SU-DHL-6 (cell line): ENCODE measurements at regions not wholly inside any gene's neighbourhood (a gene's known extent, or its start where the extent isn't known, plus 50 kb on each side); places are given as distances from the start of the nearest gene placed in this dataset.

Source experiments
- H2AFZ ChIP-seq: fragments of 200-600 bp; sonication (generic); 2 replicates; pipeline ENCODE4 v1.6.1; 2014; ENCODE audit warnings: low read depth, mild to moderate bottlenecking, moderate library complexity, mixed read lengths, antibody characterized with exemption, low read length; ENCODE audit not compliant: severe bottlenecking
- H3F3A ChIP-seq: fragments of 200-600 bp; shearing (Covaris generic); 2 replicates; pipeline ENCODE4 v1.6.0; 2016; ENCODE audit warnings: antibody characterized with exemption, mild to moderate bottlenecking; ENCODE audit not compliant: insufficient read depth
- H3K27ac ChIP-seq: fragments of 200-600 bp; sonication (generic); 2 replicates; pipeline ENCODE4 v1.5.1; 2016; ENCODE audit warnings: low read depth, mild to moderate bottlenecking, low read length, moderate library complexity, mixed read lengths
- H3K27me3 ChIP-seq: fragments of 200-600 bp; sonication (generic), shearing (Covaris generic); 2 replicates; pipeline ENCODE4 v1.6.0; 2014; ENCODE audit warnings: mild to moderate bottlenecking, low read length
- H3K36me3 ChIP-seq: fragments of 200-600 bp; sonication (generic); 2 replicates; pipeline ENCODE4 v1.6.1; 2014; ENCODE audit warnings: mild to moderate bottlenecking, low read length, mixed read lengths
- H3K4me2 ChIP-seq: fragments of 300-600, 200-600 bp; shearing (Covaris generic), sonication (generic); 2 replicates; pipeline ENCODE4 v1.6.0; 2014; ENCODE audit warnings: low read length, low read depth, mild to moderate bottlenecking; ENCODE audit not compliant: poor library complexity, severe bottlenecking
- H3K4me3 ChIP-seq: fragments of 200-600 bp; sonication (generic); 2 replicates; pipeline ENCODE4 v1.5.1; 2014; ENCODE audit warnings: antibody characterized with exemption, low read length, mild to moderate bottlenecking, mixed read lengths; ENCODE audit not compliant: insufficient read depth, poor library complexity, severe bottlenecking
- H3K79me2 ChIP-seq: fragments of 200-600 bp; sonication (generic); 2 replicates; pipeline ENCODE4 v1.6.1; 2014; ENCODE audit warnings: mild to moderate bottlenecking, low read length, moderate library complexity; ENCODE audit not compliant: insufficient read depth
- H3K9ac ChIP-seq: fragments of 200-600 bp; sonication (generic); 2 replicates; pipeline ENCODE4 v1.7.0; 2014; ENCODE audit warnings: mild to moderate bottlenecking, low read length
- H3K9me2 ChIP-seq: fragments of 200-600 bp; sonication (generic); replicated peaks from 2 replicates; pipeline ENCODE4 v1.6.1; 2014; ENCODE audit warnings: low read length; ENCODE audit not compliant: insufficient read depth
- H3K9me3 ChIP-seq: fragments of 200-600 bp; sonication (generic); 2 replicates; pipeline ENCODE4 v1.6.1; 2014; ENCODE audit warnings: low read length, mixed read lengths; ENCODE audit not compliant: insufficient read depth
- H4K20me1 ChIP-seq: fragments of 200-600 bp; sonication (generic); 2 replicates; pipeline ENCODE4 v1.6.1; 2014; ENCODE audit warnings: low read depth, mild to moderate bottlenecking, antibody characterized with exemption, low read length, moderate library complexity, mixed read lengths
- EZH2phosphoT487 ChIP-seq: fragments of 200-600 bp; sonication (generic), shearing (Covaris generic); conservative IDR thresholded peaks from 2 replicates; pipeline ENCODE4 v1.6.1; 2018; ENCODE audit warnings: mild to moderate bottlenecking, antibody characterized with exemption, low read length, moderate library complexity, mixed read lengths
- TF ChIP-seq, protein P1 (sequence below): fragments of 200-600 bp; sonication (generic); IDR thresholded peaks from one replicate; pipeline ENCODE4 v1.5.1; 2017; ENCODE audit warnings: antibody characterized with exemption, mild to moderate bottlenecking, low read length, moderate library complexity; ENCODE audit not compliant: insufficient read depth, poor library complexity, severe bottlenecking

GRCh38 chr15:62927196-62927595, 115.4 kb upstream of the TPM1 start:
- Histone ChIP-seq H3K9me3 (no peaks in the 10 kb centered on the region), H3K27me3 (no peaks in the 10 kb centered on the region), H4K20me1 (no peaks in the 10 kb centered on the region), H3K4me3 (no peak overlapping the region), H3K9me2 (no peaks in the 10 kb centered on the region), H3F3A (no peaks in the 10 kb centered on the region), H2AFZ (no peak overlapping the region), H3K79me2 (no peaks in the 10 kb centered on the region), H3K4me2 (no peak overlapping the region), H3K9ac (no peak overlapping the region), H3K27ac (no peak overlapping the region), H3K36me3 (no peaks in the 10 kb centered on the region)
- TF ChIP-seq EZH2phosphoT487, result no peak
- TF ChIP-seq, protein P1, sequence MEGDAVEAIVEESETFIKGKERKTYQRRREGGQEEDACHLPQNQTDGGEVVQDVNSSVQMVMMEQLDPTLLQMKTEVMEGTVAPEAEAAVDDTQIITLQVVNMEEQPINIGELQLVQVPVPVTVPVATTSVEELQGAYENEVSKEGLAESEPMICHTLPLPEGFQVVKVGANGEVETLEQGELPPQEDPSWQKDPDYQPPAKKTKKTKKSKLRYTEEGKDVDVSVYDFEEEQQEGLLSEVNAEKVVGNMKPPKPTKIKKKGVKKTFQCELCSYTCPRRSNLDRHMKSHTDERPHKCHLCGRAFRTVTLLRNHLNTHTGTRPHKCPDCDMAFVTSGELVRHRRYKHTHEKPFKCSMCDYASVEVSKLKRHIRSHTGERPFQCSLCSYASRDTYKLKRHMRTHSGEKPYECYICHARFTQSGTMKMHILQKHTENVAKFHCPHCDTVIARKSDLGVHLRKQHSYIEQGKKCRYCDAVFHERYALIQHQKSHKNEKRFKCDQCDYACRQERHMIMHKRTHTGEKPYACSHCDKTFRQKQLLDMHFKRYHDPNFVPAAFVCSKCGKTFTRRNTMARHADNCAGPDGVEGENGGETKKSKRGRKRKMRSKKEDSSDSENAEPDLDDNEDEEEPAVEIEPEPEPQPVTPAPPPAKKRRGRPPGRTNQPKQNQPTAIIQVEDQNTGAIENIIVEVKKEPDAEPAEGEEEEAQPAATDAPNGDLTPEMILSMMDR, result no peak

- Histone ChIP-seq H3K27ac (no peak overlapping the region), H3F3A (no peaks in the 10 kb centered on the region), H3K9me2 (no peaks in the 10 kb centered on the region), H2AFZ (no peak overlapping the region), H3K9ac (no peak overlapping the region), H3K27me3 (no peaks in the 10 kb centered on the region), H3K36me3 (no peaks in the 10 kb centered on the region), H4K20me1 (no peaks in the 10 kb centered on the region), H3K79me2 (no peaks in the 10 kb centered on the region), H3K4me2 (no peak overlapping the region), H3K9me3 (no peaks in the 10 kb centered on the region), H3K4me3 (no peak overlapping the region)
- TF ChIP-seq, protein P1, result no peak
- no peak for TF ChIP-seq EZH2phosphoT487
Observed at GRCh38 chr15:62927836-62928235, 114.7 kb upstream of the TPM1 start.

DNA sequence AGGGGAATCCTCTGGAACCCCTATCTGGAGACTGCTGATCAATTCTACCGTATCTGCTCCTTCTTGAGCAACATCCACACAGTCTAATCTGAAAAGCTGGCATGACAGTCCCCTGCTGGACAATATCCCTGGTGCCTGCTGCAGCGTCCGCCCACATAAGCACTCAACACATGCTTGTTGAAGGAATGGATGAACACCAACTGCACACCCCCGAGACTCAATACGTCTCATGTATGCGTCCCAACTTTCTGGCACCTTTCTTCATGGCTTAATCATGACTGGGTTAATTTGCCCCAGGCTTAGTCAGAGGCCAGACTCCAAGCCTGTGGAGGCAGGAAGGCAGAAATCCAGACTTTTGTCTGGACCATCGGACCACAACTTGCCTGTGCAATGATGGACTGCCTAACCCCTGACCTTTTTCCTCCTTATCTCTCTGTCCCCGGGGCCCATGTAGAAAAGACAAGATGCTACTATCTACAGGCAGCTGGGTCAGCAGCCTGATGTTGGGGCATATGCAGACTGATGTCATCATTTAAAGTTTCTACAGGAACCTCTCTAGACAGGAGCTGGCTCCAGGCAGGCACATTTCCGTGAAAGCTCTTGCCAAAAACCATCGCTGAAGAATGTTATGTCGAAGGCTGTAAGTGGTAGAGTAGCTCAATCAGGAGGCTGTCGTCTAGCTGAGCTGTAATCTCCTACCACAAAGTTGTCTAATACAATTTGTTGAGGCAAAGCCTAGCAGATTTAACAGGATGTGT, 114.1 kb upstream of the TPM1 start:
- H3K4me3 ChIP-seq, result no peak overlapping the region
- no peaks in the 10 kb centered on the region for H3K27me3 ChIP-seq
- H3K27ac ChIP-seq, result no peak overlapping the region
- no peaks in the 10 kb centered on the region for H3K79me2 ChIP-seq
- H3K9ac ChIP-seq, result no peak overlapping the region
- H4K20me1 ChIP-seq, result no peaks in the 10 kb centered on the region
- H3K36me3 ChIP-seq, result no peaks in the 10 kb centered on the region
- no peaks in the 10 kb centered on the region for H3F3A ChIP-seq
- H3K4me2 ChIP-seq, result no peak overlapping the region
- H2AFZ ChIP-seq, result no peak overlapping the region
- H3K9me3 ChIP-seq, result no peaks in the 10 kb centered on the region
- TF ChIP-seq EZH2phosphoT487, result no peak
- TF ChIP-seq, protein P1, result no peak
- no peaks in the 10 kb centered on the region for H3K9me2 ChIP-seq
